ENCODE measurements at regions not wholly inside any gene's neighbourhood (a gene's known extent, or its start where the extent isn't known, plus 50 kb on each side); places are given as distances from the start of the nearest gene placed in this dataset.
"Not testable (repeated sequence)": the region's sequence is repeated elsewhere in the genome, so short reads cannot be mapped to it uniquely, and the experiment has no call there.

DNA sequence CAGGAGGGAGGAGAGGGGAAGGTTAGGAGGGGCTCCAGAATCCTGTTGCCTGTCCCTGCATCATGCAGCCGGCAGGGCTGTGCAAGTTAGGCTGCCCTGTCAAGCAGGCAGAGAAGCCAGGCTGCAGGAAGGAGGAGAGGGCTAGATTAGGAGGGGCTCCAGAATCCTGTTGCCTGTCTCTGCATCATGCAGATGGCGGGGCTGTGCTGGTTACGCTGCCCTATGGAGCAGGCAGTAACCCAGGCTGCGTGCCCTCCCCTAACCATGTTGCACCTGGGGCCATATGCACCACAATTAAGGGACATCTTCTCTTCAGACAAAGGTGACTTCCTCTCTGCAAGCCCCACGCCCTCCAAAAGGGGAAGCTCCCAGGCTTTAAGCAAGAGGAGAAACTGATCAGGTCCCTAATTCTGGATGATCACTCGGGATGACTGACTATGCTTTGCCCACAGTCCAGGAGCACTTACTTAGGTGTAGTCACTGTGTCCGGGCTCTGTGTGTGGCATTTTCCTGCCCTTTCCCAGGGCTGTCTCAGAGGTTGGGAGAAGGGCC lies 457.4 kb downstream of the SETD4 start:
- DNase-seq (ENCODE audit: low spot score) = no peak

- DNase-seq (ENCODE audit: low spot score) = no peak
Measured at GRCh38 chr21:35601211-35601610, 459.1 kb downstream of the SETD4 start.

- no peak for DNase-seq (ENCODE audit: low spot score)
Measured at GRCh38 chr21:35599164-35599563, 461.2 kb downstream of the SETD4 start.

GRCh38 chr21:35597750-35598339 lies 462.5 kb downstream of the SETD4 start:
- no peak for DNase-seq (ENCODE audit: low spot score)

GRCh38 chr21:35594905-35595304 lies 465.4 kb downstream of the SETD4 start:
- DNase-seq (ENCODE audit: low spot score) = no peak

GRCh38 chr21:35593000-35593502 lies 467.3 kb downstream of the SETD4 start:
- no peak for DNase-seq (ENCODE audit: low spot score)

DNA sequence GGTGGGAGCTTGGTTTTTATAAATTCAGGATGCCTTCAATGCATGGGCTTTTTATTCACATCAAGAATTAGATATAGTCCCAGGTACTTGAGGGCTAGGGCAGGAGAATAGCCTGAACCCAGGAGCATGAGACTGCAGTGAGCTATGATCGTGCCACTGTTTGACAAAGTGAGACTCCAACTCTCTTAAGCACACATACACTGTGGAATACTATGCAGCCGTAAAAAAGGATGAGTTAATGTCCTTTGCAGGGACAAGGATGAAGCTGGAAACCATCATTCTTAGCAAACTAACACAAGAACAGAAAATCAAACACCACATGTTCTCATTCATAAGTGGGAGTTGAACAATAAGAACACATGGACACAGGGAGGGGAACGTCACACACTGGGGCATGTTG lies 470.0 kb downstream of the SETD4 start:
- DNase-seq (ENCODE audit: low spot score) = not testable (repeated sequence)

GRCh38 chr21:35587841-35588380 lies 472.4 kb downstream of the SETD4 start:
- DNase-seq (ENCODE audit: low spot score) = no peak

- no peak for DNase-seq (ENCODE audit: low spot score)
Measured at GRCh38 chr21:35586305-35586704, 474.0 kb downstream of the SETD4 start.

DNA sequence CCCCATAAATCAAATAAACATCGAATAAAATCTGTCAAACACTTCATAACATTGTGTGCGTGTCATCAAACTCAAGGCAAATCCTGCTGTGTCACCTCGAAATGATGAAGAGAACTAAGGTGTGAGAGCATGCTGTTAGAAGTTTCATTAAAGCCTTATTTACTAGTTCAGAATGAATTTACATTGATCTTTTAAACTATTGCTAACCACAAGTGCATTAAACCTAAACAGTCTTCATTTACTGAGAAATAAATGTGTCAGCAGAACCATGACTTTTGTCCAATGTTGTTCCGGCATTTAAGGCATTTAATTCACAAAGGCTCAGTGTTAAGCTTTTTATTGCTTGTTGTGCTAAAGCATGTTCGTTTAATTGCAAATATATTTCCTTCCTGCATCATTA lies 474.4 kb downstream of the SETD4 start:
- no peak for DNase-seq (ENCODE audit: low spot score)

GRCh38 chr21:35585155-35585554 lies 475.2 kb downstream of the SETD4 start:
- DNase-seq (ENCODE audit: low spot score) = no peak

DNA sequence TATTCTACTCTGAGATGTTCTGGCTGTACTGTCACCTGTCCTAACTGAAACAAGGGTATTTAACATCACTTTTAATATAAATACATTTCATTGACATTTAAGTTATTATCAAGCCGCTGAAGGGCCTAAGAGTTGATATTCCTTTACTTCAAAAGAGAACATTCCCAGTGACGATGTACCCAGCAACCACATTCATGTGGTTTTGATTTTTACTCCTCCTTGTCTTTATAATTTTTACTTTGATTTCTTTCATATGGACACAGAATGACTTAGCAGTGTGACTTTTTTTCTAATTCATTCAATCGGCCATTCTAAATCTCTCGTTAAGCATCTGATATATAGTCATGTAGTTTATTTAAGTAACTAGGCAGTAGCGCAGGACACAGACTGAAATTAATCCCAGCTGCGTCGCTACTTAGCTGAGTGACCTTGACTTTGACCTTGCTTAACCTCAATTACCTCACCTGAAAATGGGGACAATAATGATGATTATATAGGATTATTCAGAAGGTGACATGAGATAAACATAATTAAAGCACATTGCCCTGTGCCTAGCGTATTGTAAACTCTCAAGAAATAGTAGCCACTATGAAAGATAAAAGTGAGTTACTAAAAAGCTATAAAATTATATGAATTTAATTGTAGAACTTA lies 476.6 kb downstream of the SETD4 start:
- no peak for DNase-seq (ENCODE audit: low spot score)

DNA sequence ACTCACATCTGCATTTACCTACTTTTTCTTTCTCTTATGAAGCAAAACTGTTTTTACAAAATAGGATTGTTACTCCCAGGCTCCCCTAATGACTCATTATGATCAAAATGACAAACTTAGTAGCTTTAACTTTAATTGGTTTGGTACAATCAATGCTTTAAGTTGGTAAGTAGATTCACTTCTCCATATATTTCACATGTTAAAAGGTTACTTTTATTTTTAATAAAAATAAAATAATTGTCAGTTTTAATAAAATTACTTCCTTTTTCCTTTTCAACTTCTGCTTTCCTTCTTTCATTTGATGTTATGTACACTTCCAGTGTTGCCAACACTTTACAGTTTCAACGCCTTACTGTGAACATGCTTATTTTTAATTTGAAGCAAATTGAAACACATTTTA lies 477.6 kb downstream of the SETD4 start:
- no peak for DNase-seq (ENCODE audit: low spot score)

- DNase-seq (ENCODE audit: low spot score) = no peak
Measured at GRCh38 chr21:35581640-35582039, 478.7 kb downstream of the SETD4 start.

DNA sequence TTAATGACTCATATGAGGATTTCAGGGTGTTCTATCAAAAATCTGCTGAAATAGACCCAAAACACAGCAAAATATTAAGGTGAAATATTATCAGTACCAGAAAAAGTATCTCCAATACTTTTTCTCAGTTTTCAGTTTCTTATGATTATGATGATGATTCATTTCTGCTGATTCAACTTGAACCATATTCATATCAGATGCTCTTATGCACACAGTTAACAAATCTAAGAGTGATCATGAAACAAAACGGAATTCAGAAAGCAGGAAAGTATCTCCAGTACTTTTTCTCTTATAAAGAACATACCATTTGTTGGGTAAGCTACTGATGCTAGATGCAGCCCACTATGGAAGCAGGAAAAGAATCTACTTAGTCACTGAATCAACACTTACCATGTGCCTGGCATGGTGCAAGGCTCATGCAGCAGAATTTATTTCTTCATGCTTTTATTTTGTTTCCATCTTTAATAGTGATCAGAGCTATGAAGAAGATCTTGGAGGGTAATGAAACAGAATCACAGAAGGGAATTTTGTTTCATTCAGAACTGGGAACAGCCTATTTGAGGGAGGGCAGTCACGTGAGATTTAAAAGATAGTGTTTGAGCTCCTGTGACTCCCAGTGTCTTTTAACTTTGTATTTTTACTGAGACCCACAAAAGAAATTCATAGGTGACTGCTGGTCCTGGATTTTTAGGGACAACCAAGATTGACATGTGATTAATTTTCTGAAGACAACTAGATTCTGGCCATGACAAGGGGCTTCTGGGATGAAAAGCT lies 480.6 kb downstream of the SETD4 start:
- DNase-seq (ENCODE audit: low spot score) = no peak

DNA sequence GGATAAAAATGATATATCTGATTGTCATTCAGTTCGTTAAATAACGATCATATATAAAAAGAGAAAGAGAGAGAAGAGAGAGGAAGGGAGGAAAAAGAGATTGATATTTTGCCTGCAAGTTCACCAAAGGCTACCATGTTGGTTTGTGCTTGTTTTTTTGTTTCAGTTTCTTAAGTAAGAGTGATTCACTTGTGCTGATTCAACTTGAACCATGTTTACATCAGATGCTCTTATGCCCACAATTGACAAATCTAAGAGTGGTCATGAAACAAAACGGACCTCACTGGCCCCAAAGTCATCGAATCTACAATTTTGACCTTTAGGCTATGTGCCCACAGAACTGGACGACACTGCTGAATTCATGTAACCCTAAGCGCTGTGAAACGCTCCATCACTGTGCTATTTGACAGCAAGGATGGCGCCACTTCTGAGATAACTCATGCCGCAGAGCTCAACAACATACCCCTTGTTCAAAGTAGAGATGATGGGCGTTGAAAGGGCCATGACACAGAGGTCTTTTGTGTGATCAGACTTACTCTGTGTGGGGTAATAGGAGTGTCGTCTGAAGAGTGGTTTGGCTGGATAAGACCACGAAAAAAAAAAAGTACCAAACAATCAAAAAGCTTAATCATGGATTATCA lies 481.4 kb downstream of the SETD4 start:
- no peak for DNase-seq (ENCODE audit: low spot score)

- no peak for DNase-seq (ENCODE audit: low spot score)
Measured at GRCh38 chr21:35578347-35578782, 482.0 kb downstream of the SETD4 start.

DNA sequence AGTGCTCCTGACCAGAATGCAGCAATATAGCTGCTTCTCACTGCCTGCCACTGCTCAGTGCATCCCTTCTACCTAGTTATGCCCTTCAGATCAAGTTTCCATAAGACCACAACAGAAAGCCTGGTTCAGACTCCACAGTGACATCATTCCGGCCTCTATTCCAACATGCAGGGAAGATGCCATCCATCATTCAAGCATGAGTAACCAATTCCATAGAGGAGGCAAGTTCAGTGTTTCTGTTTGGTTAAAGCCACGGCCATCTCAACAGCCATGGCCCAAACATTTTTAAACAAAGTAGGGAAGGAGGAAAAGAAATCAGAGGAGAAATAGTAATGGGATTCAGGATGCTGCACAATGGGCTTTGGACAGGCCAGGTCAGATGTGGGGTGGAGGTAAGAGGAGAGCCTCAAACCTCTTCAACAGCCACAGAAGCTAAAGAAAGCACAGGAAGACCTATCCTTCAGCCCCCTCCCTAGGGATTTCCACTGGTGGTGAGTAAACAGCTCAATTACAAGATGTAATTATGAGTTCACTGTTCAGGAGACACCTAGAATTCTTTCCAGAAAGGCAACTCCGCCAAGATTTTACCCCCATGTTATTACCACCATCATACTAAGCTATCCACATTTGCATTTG lies 484.9 kb downstream of the SETD4 start:
- no peak for DNase-seq (ENCODE audit: low spot score)

DNA sequence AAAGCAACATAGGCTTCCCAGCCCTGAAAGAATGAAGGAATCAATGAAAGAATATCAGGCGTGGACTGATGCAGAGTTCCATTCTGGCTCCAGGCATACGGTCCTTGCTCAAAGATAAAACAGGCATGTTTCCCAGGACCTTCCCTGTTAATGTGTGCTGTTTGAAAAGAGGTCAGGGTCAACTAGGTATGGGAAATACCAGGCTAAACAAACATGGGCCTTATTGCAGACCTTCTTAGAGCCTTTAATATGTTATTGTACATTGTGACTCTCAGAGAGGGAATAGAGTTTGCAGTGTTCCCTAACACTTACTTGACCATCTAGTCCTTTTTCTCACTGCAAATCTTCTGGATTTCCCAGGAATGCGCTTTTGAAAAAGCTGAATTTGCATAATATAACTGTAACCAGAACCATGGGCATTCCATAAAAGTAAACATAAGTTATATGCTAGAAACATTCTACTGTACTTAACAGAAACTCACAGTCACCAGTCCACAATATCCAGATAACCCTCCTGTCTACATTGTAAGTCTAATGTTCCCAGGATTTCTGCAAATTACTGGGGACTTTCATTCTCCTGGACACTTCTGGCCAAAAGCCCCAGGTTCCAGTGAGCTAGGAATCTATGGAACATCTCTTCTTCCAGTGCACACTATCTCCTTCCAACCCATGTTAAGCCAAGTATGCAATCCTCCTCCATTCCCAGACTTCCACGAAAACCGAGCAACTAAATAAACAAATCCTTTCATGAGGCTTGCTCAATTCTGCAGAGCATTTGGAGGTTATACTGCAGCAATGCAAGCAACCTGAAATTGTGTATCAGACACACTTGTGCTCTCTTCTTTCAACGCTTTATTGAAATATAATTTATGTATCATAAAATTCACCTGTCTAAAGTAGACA lies 486.6 kb downstream of the SETD4 start:
- no peak for DNase-seq (ENCODE audit: low spot score)

DNA sequence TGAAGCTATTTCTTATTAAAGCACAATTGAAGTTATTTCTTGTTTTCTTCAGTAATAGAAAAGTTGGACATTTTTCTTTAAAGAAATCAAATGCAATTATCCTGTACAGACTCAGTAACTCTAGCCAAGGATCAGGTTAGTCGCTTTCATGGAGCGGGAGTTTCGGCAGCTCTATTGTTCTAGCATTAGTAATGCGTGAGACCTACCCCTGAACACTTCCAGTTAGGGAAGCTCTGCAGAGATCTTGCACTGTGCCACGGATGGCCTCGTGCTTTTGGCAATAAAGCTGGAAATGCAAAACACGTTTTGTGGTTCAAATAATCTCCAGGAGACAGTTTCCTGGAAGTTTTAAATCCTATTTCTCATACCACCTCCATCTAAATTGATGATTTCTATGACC lies 488.4 kb downstream of the SETD4 start:
- no peak for DNase-seq (ENCODE audit: low spot score)

Measured in germinal center (tissue), 1 donor.